ENCODE measurements at regions not wholly inside any gene's neighbourhood (a gene's known extent, or its start where the extent isn't known, plus 50 kb on each side); places are given as distances from the start of the nearest gene placed in this dataset.

DNA sequence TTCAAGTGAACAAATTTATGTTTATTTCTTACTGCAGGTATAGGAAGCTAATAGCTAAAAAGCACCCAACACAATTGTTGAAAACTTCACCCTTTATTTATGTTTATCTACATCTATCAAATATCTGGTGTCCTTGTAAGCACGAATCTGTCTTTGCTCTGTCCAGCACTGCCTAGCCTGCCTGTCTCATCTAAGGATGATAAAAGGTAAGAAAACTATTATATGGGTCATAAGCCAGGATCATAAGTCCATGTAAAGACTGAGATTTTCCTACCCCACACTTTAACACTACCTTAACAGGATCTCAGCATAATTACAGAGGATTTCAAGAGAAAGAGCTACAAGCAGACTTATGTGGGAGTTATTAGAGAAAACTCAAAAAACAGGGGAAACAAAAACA, 365.6 kb upstream of the TMEFF2 start:
- Histone ChIP-seq H2BK15ac (ENCODE audit: low read length) (no peak overlapping the region), H3K79me2 (ENCODE audit: control insufficient read depth in 1 of 2, insufficient read depth in 2 of 2, low read length in 2 of 2) (no peaks in the 10 kb centered on the region), H2BK20ac (ENCODE audit: low read length) (no peak overlapping the region)

More for the DNA sequence above, 365.6 kb upstream of the TMEFF2 start:
- no peaks in the 10 kb centered on the region for H3K9me3 ChIP-seq (ENCODE audit: insufficient read depth in 2 of 2, low read depth in 1 of 2, low read length in 1 of 2)
- no peak for TF ChIP-seq TAF1 (IDR thresholded peaks at IDR 0.05; ENCODE audit: low read depth, low read length)
- TF ChIP-seq BRCA1 (IDR thresholded peaks at IDR 0.05; ENCODE audit: low read depth, low read length): no peak
- TF ChIP-seq BCL11A (IDR thresholded peaks at IDR 0.05; ENCODE audit: low read depth in 2 of 2, low read length in 2 of 2): no peak
- TF ChIP-seq GABPA (IDR thresholded peaks at IDR 0.05; ENCODE audit: borderline replicate concordance, insufficient read depth, low read length): no peak
- no peak for TF ChIP-seq EGR1 (IDR thresholded peaks at IDR 0.05; ENCODE audit: borderline replicate concordance, low read depth, low read length)
- TF ChIP-seq SIX5 (IDR thresholded peaks at IDR 0.05; ENCODE audit: low read depth, low read length): no peak
- no peak for TF ChIP-seq BACH1 (IDR thresholded peaks at IDR 0.05; ENCODE audit: low read length)
- TF ChIP-seq CHD1 (IDR thresholded peaks at IDR 0.05; ENCODE audit: low read depth, low read length): no peak
- no peak for TF ChIP-seq RFX5 (IDR thresholded peaks at IDR 0.05; ENCODE audit: borderline replicate concordance, low read depth, low read length)
- no peak for TF ChIP-seq KDM5A (IDR thresholded peaks at IDR 0.05; ENCODE audit: low read length)
- TF ChIP-seq NANOG (IDR thresholded peaks at IDR 0.05; ENCODE audit: insufficient read depth, low read depth, low read length, poor library complexity, severe bottlenecking): no peak
- TF ChIP-seq SP1 (IDR thresholded peaks at IDR 0.05; ENCODE audit: low read depth, low read length): no peak
- TF ChIP-seq, protein P1, sequence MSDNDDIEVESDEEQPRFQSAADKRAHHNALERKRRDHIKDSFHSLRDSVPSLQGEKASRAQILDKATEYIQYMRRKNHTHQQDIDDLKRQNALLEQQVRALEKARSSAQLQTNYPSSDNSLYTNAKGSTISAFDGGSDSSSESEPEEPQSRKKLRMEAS (IDR thresholded peaks at IDR 0.05): no peak
- no peak overlapping the region for H2BK12ac ChIP-seq (ENCODE audit: low read depth, low read length)
- no peak overlapping the region for H3K4me2 ChIP-seq (ENCODE audit: insufficient read depth in 1 of 2, low read depth in 2 of 2, low read length in 2 of 2)
- no peak overlapping the region for H3K27ac ChIP-seq (ENCODE audit: low read depth, low read length)
- no peaks in the 10 kb centered on the region for H3K79me1 ChIP-seq (ENCODE audit: low read depth, low read length)
- no peak for FAIRE-seq
- H3K9ac ChIP-seq (replicated peaks in 1 of 4; ENCODE audit: extremely low read depth in 1 of 4, low read depth in 3 of 4, low read length in 3 of 4): no peak overlapping the region
- no peak overlapping the region for H2AFZ ChIP-seq (ENCODE audit: low read length)
- H4K91ac ChIP-seq (replicated peaks; ENCODE audit: insufficient read length, low read length): no peak overlapping the region
- DNase-seq (ENCODE audit: low read depth in 1 of 2, low spot score in 2 of 2): no peak
- no peak overlapping the region for H4K8ac ChIP-seq (ENCODE audit: extremely low read depth, insufficient read depth, low read length)
- POLR2A ChIA-PET (ENCODE audit: partially characterized antibody): no interaction called here
- H3K18ac ChIP-seq (ENCODE audit: extremely low read depth, low read length): no peak overlapping the region
- no peak overlapping the region for H3K23ac ChIP-seq (ENCODE audit: insufficient read length)
- no peak overlapping the region for H2BK120ac ChIP-seq (replicated peaks; ENCODE audit: low read depth, low read length)
- no peaks in the 10 kb centered on the region for H3K36me3 ChIP-seq (ENCODE audit: control insufficient read depth in 2 of 4, insufficient read depth in 4 of 4, low read length in 3 of 4)
- no peaks in the 10 kb centered on the region for H4K20me1 ChIP-seq (replicated peaks in 1 of 2; ENCODE audit: control insufficient read depth in 1 of 2, insufficient read depth in 2 of 2, low read length in 2 of 2)
- no peak overlapping the region for H2BK5ac ChIP-seq (ENCODE audit: low read depth, low read length)
- H3K4ac ChIP-seq (replicated peaks; ENCODE audit: insufficient read length, low read depth, low read length): no peak overlapping the region
- H3K27me3 ChIP-seq (replicated peaks in 1 of 4; ENCODE audit: control insufficient read depth in 3 of 4, extremely low read depth in 1 of 4, insufficient read depth in 3 of 4, low read length in 3 of 4): no peaks in the 10 kb centered on the region
- H2AK5ac ChIP-seq (ENCODE audit: low read depth, low read length): no peak overlapping the region
- H3K23me2 ChIP-seq (ENCODE audit: low read depth, low read length): no peaks in the 10 kb centered on the region
- H3K14ac ChIP-seq (ENCODE audit: insufficient read length): no peak overlapping the region
- no peaks in the 10 kb centered on the region for H3K4me1 ChIP-seq (replicated peaks in 1 of 4; ENCODE audit: control insufficient read depth in 3 of 4, insufficient read depth in 4 of 4, low read length in 3 of 4)
- no peak overlapping the region for H3K56ac ChIP-seq (replicated peaks; ENCODE audit: insufficient read length, low read depth, low read length)
- no peak overlapping the region for H3K4me3 ChIP-seq (ENCODE audit: extremely low read depth in 1 of 4, insufficient read depth in 2 of 4, low read depth in 3 of 4, low read length in 4 of 4)
- WGBS, 2 experiments (ENCODE audit: extremely low coverage in 1 of 2, insufficient coverage in 1 of 2, insufficient read length in 1 of 2, insufficient replicate concordance in 2 of 2, low coverage in 1 of 2, low lambda C conversion rate in 2 of 2, missing lambda C conversion rate in 1 of 2): 84% methylated on average over 1 of the region's 1 CpG; no CpG with 5 or more reads in 1 of the 2 experiments
- CTCF ChIA-PET (ENCODE audit: partially characterized antibody): interaction anchor here (0.7 kb wide), 1 partner anchor 111 kb away, joined by 3 read pairs; no protein-coding TSS in a partner anchor
- no peak overlapping the region for H4K5ac ChIP-seq (ENCODE audit: insufficient read length, low read depth, low read length)
